GM12892 (cell line): ENCODE measurements at regions not wholly inside any gene's neighbourhood (a gene's known extent, or its start where the extent isn't known, plus 50 kb on each side); places are given as distances from the start of the nearest gene placed in this dataset.
"Not testable (repeated sequence)": the region's sequence is repeated elsewhere in the genome, so short reads cannot be mapped to it uniquely, and the experiment has no call there.

Source experiments
- DNase-seq: peaks from one replicate; pipeline ENCODE4 v3.0.0; 2011; ENCODE audit not compliant: insufficient read length
- FAIRE-seq: peaks from 2 replicates; lab custom pipeline; 2011; peaks lifted over from hg19 to GRCh38; lab: Jason Lieb, UNC
- POLR2A ChIP-seq: IDR thresholded peaks from 2 replicates; pipeline ENCODE4 v1.6.1; 2011; ENCODE audit warnings: low read depth, low read length, control low read depth
- POLR2AphosphoS5 ChIP-seq: IDR thresholded peaks from 2 replicates; pipeline ENCODE4 v1.6.1; 2011; ENCODE audit warnings: low read depth, low read length, control low read depth
- TAF1 ChIP-seq: IDR thresholded peaks from 2 replicates; pipeline ENCODE4 v1.6.1; 2011; ENCODE audit warnings: low read depth, mild to moderate bottlenecking, control low read depth, low read length, borderline replicate concordance

DNA sequence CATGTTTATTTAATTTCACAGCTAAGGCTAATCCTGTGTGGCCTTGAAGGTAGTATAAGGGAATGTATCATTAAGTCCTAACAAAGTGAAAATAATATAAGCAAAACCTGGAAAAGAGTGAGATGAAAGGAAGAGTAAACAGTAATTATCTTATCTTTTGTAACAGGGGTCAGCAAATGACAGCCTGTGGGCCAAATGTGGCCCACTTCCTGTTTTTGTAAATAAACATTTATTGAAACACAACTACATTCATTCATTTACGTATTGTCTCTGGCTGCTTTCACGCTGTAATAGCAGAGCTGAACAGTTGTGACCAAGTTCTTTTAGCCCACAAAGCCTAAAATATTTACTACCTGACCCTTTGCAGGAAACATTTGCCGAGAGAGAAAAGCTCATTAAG, 78.4 kb upstream of the HTR4 start:
- DNase-seq (no peak), FAIRE-seq (no peak)
- TF ChIP-seq POLR2AphosphoS5 (no peak), POLR2A (no peak), TAF1 (no peak)

DNA sequence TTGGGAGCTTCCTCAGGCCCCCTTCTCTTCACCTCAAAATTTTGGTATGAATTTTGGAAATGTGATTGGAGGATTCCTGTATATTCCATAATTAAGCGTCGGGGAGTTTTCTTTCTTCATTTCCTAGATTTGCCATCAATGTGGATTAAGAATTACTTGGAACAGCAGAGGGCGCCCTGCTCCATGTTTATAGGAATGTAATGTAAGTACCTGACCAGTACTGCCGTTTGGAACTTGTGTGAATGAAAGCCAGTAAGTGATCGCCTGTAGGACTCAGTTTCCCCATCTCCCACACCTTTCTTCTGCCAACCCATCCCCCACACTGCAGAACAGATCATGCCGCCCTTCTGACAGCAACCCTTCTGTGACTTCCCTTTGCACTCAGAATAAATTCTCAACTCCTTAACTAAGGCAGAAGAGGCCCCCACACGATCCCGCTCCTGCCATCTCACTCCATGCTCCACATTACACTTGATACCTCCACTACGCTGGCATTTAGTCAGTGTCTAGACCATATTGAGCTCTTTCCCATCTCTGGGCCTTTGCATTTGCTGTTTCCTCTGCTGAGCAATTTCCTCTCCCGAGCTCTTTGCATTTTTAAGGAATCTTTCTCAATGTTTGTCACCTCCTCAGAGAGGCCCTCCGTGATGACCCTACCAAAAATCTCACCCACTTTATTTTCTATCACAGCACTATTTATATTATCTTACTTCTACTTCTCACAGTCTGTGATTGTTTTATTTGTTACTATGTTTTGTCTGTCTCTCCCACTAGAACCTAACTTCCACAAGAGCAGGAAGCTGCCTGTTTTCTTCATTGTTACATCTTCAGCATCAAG, 79.5 kb upstream of the HTR4 start:
- no peak for TF ChIP-seq TAF1
- no peak for TF ChIP-seq POLR2A
- no peak for DNase-seq
- peak; percentile 58 for FAIRE-seq

DNA sequence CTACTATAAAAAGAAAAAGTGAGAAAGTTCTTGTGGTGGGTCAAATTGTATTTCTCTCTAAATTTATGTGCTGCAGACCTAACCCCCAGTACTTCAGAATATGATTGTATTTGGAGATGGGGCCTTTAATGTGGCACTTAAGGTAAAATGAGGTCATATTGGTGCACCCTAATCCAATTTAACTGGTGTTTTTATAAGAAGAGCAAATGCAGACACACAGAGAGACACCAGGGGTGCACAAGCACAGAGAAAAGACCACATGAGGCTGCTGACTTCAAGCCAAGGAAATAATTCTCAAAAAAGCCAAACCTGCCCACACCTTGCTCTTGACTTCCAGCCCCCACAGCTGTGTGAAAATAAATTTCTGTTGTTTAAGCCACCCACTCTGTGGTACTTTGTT, 80.2 kb upstream of the HTR4 start:
- FAIRE-seq: no peak
- DNase-seq: no peak
- TF ChIP-seq POLR2AphosphoS5 (no peak), POLR2A (no peak), TAF1 (no peak)

DNA sequence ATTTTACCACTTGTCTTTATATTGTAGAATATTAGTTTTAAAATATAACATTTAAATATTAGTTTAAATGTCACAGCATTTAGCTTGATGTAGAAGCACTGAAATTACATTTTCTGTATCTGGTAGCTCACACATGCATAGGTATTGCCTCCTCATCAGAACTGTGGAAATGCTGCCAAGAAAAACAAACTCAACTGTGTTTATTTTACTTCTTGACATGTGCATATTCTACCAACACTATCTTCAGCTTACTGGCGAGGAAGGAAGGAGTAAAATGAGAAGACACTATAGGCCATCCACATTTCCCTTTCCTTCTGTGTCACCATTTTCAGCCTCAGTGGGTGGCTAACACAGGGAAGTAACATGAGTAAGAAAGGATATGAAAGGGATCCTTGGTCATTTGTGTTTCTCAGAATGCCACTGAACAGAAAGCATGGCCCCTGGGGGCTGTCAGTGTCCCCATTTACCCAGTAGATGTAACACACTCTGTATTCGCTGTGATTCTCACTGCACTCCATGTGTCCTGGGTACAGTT, 81.0 kb upstream of the HTR4 start:
- DNase-seq: no peak
- FAIRE-seq: no peak

DNA sequence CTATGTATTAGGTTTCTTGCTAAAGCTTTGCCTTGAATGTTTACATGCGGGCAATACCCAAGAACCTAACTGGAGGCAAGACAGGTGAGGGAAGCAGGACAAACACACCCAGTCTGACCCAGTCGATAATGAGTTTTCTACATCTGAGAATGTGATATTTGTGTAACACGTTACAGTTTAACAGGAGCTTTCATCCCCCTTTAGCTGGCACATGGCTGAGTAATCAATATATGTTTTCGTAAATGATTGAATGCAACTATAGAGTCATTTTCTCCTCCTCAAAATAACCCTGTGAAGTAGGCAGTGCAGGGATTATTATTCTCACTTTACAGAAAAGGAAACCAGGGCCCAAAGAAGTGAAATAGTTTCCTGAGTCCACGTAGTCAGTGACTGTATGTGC, 84.7 kb upstream of the HTR4 start:
- TF ChIP-seq POLR2A (no peak), POLR2AphosphoS5 (no peak), TAF1 (no peak)
- FAIRE-seq: no peak
- no peak for DNase-seq

More for the DNA sequence above, 81.0 kb upstream of the HTR4 start:
- TF ChIP-seq TAF1: no peak
- no peak for TF ChIP-seq POLR2AphosphoS5
- TF ChIP-seq POLR2A: no peak

DNA sequence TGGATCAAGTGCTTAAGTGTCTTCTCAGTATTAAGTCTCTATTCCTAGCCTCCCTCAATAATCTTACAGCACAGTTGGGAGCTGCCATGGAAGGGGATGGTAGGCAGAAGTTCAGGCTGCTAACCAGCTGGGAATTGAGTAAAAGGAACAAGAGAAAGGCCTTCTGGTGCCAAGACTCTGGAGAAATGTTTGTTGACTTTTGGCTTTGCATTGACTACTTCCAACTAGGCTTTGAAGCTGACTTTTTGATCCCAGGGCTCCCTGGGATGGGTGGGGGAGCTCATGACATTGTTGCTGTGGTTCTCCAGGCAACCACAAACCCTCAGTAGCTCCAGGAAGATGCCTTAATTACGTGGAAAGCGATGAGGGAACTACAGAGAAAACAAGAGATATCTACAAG, 85.2 kb upstream of the HTR4 start:
- no peak for DNase-seq
- FAIRE-seq: no peak
- TF ChIP-seq POLR2A (no peak), TAF1 (no peak), POLR2AphosphoS5 (no peak)

DNA sequence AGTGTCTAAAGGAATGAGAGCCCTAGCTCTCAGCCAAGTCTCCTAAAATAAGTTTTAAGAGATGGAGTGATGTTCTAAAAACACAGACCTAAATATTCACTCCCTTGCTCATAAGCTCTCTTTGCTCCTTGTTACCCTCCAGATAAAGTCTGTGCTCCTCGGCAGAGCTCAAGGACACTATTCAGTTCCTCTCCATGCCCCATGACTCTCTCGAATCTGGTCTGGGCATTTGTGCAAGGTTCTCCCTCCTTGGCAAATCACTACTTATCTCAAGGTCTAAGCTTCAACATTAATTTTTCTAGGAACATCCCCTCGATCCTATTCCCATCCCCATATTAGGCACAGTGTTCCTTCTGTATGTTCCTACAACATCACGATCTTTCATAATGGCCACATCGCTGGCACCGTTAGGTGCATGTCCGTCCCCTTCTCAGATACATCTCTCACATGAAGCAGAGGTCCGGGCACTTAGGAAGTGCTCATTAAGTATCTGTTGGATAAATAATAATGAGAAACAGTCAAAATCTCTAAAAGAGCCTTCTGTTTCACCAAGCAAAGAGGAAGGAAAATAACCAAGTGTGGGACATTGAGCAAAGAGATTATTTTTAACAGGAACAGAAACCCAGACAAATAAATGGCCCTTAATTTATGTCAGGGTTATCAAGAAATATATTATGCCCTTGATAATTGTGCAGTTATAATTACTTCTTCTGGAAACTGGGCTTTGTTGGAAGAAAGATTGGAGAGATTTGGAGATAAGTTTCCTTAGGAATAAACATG, 85.9 kb upstream of the HTR4 start:
- TF ChIP-seq TAF1: no peak
- no peak for TF ChIP-seq POLR2A
- TF ChIP-seq POLR2AphosphoS5: no peak
- no peak for DNase-seq
- no peak for FAIRE-seq

DNA sequence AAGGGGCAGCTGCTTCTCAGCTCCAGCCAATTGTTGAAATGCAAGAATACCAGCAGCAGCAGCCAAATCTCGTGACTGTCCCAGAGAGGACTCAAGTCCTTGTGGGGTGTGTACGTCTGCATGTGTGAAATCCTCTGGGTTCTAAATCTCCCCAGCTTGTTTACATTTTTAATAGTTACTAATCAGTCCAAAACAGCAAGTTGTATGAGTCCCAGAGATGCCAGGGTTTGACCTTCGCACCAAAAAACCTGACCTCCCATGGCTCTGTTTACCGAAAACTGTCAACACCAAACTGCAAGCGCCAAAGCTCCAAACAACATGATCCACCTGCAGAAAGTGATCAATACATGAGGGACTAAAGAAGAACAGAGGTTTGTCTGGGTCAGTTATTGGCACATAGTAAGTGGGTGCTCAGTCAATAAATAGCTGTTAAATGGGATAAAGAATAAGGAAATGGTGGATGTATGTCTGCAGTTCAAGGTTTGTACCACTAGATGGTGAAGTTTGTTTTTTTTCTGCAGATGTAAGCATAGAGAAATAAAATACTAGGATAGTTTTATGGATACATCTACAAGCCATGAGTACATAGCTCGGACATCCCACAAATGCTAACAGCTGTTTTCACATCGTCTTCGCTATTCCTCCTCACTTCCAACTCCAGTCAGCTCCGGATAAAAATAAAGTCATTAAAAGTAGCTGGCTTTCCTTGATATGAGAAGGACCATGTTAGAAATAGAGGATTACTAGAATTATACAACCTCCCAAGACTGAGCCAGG, 85.3 kb upstream of the ADRB2 start:
- FAIRE-seq (no peak), DNase-seq (no peak)

DNA sequence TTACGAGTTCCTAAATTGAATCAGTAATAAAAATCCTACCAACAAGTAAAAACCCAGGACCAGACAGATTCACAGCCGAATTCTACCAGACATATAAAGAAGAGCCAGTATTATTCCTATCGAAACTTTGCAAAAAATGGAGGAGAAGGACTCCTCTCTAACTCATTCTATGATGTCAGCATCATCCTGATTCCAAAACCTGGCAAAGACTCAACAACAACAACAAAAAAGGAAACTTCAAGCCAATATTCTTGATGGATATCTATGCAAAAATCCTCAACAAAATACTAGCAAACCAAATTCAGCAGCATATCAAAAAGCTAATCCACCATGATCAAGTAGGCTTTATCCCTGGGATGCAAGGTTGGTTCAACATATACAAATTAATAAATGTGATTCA, 84.6 kb upstream of the ADRB2 start:
- DNase-seq, FAIRE-seq: not testable (repeated sequence)

More for the DNA sequence above, 85.3 kb upstream of the ADRB2 start:
- no peak for TF ChIP-seq POLR2AphosphoS5
- no peak for TF ChIP-seq POLR2A
- TF ChIP-seq TAF1: no peak

DNA sequence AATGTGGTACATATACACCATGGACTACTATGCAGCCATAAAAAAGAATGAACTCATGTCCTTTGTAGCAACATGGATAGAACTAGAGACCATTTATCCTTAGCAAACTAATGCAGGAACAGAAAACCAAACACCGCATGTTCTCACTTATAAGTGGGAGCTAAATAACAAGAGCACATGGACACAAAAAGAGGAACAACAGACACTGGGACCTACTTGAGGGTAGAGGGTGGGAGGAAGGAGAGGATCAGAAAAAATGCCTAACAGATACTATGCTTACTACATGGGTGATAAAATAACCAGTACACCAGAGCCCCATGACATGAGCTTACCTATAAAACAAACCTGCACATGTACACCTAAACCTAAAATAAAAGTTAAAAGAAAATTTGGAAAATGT, 82.0 kb upstream of the ADRB2 start:
- not testable (repeated sequence) for DNase-seq, FAIRE-seq

DNA sequence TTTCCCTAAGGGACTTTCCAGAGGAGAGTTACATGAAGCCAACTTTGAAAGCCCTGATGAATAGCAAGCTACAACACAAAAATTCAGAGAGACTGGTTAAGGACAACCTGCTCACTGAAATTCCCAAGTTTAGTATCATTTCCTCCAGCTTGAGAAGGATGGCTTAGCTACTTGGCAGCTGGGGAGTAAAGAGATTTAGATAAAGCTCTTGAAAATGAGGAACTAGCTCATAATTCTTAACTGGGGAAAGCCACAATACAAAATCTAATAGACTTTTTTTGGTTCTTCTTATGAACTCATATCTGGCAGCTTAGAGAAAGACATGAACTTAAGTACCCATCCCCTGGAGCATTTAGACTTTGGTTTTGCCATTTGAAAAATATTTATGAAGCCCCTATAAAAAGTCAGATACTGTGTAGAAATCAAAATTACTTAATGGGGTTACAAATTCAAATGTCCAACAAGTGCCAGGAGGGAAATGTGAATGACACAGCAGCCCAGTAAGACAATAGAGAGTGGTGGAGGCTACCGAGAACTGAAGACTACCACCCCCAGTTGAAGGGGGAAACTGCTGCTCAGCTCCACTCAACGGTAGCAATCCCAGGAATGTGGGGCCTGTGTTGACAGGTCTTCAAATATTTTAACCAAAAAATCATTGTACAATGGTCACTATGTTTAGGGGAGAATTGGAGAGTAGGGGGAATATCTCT, 79.4 kb upstream of the ADRB2 start:
- no peak for TF ChIP-seq POLR2A
- FAIRE-seq (no peak), DNase-seq (peak; percentile 4)
